Ovary (tissue), 7 donors: ENCODE measurements at regions not wholly inside any gene's neighbourhood (a gene's known extent, or its start where the extent isn't known, plus 50 kb on each side); places are given as distances from the start of the nearest gene placed in this dataset.

Source experiments
- DNase-seq, 5 donors: peaks; one replicate each; pipeline ENCODE4 v3.0.0-alpha.2; 2019 to 2020
- H3K27ac ChIP-seq, 2 donors: fragments of 200-600 bp; one replicate each; pipeline versions ENCODE4 v1.5.1 to v1.8.0; 2019 to 2022
- H3K27me3 ChIP-seq: fragments of 200-600 bp; one replicate; pipeline ENCODE4 v1.8.0; 2022
- H3K36me3 ChIP-seq: fragments of 200-600 bp; sonication (generic); one replicate; pipeline ENCODE4 v1.5.1; 2019
- H3K4me1 ChIP-seq: one replicate; pipeline ENCODE4 v1.8.1; 2013; ENCODE audit warnings: mild to moderate bottlenecking, moderate library complexity; ENCODE audit not compliant: insufficient read depth
- H3K4me3 ChIP-seq: fragments of 200-600 bp; sonication (generic); one replicate; pipeline ENCODE4 v1.5.1; 2017
- H3K9me3 ChIP-seq, 2 donors: fragments of 200-600 bp in 1 of 2; sonication (generic) in 1 of 2; one replicate each; pipeline versions ENCODE4 v1.5.1 to v1.8.1; 2013 to 2019; ENCODE audit warnings: mild to moderate bottlenecking in 1 of 2, moderate library complexity in 1 of 2
- CTCF ChIP-seq, 3 donors: fragments of 450-650 bp in 2 of 3; fragments of 200-600 bp in 1 of 3; IDR thresholded peaks; one replicate each; pipeline versions ENCODE4 v1.5.1 to v1.8.0; 2016 to 2022; ENCODE audit warnings: antibody characterized with exemption in 3 of 3, mild to moderate bottlenecking in 1 of 3
- EP300 ChIP-seq: sonication (generic); formaldehyde crosslinking; IDR thresholded peaks from one replicate; pipeline ENCODE4 v1.6.1; 2017; ENCODE audit warnings: antibody characterized with exemption
- POLR2A ChIP-seq: fragments of 450-650 bp; IDR thresholded peaks from one replicate; pipeline ENCODE4 v1.6.1; 2017; ENCODE audit warnings: antibody characterized with exemption, mild to moderate bottlenecking, moderate library complexity
- WGBS, 3 donors: extraction: QIAGEN DNeasy Blood & Tissue Kit in 1 of 3; methylation state at CpG; one replicate each; pipeline versions ENCODE4 v1.1.5 to v1.1.7; 2013 to 2017; 5-methylcytosine and 5-hydroxymethylcytosine counted together
- intact Hi-C, 4 donors: fragments of 100-400 bp; cut with DNase I; formaldehyde crosslinking; loops; one replicate each; pipeline versions ENCODE4 v1.11.0 to v1.15.1; 2022 to 2023
- donor health status: DM: no; HTN: no; CAD: no; lungs with moderate emphysema.
- donor health status: DM: no; HTN: no; CAD: no.
- donor health status: Bipolar disorder and iron deficiency.
- donor health status: DM: no; HTN: no; CAD: no.
- donor health status: DM: yes; HTN: yes; CAD: no.

GRCh38 chr12:47014474-47014873 is 64.9 kb upstream of the PCED1B start:
- H3K36me3 ChIP-seq = no peaks in the 10 kb centered on the region
- no peaks in the 10 kb centered on the region for H3K4me1 ChIP-seq
- no peak overlapping the region for H3K27ac ChIP-seq
- TF ChIP-seq POLR2A = no peak
- no peak for TF ChIP-seq EP300
- TF ChIP-seq CTCF (IDR thresholded peaks at IDR 0.05) = no peak
- intact Hi-C loops = no loop called here
- DNase-seq = no peak
- no peaks in the 10 kb centered on the region for H3K27me3 ChIP-seq
- H3K9me3 ChIP-seq = no peaks in the 10 kb centered on the region
- WGBS, 3 donors = 68 to 86% (median 69%) methylated on average over 2 of the region's 2 CpGs
- H3K4me3 ChIP-seq = no peak overlapping the region

- Histone ChIP-seq H3K36me3 (no peaks in the 10 kb centered on the region), H3K27me3 (no peaks in the 10 kb centered on the region), H3K4me3 (no peak overlapping the region), H3K9me3 (no peaks in the 10 kb centered on the region), H3K4me1 (no peaks in the 10 kb centered on the region), H3K27ac (no peak overlapping the region)
- intact Hi-C loops = no loop called here
- TF ChIP-seq POLR2A (no peak), EP300 (no peak), CTCF (IDR thresholded peaks at IDR 0.05) (no peak)
- DNase-seq = no peak
- WGBS, 3 donors = 91 to 92% (median 91%) methylated on average over 1 of the region's 1 CpG
These were observed 64.0 kb upstream of the PCED1B start for GRCh38 chr12:47015381-47015780.

- H3K9me3 ChIP-seq = no peaks in the 10 kb centered on the region
- no peaks in the 10 kb centered on the region for H3K36me3 ChIP-seq
- 79 to 84% (median 80%) methylated on average over 6 of the region's 6 CpGs for WGBS, 3 donors
- no peaks in the 10 kb centered on the region for H3K27me3 ChIP-seq
- no peak for DNase-seq
- intact Hi-C loops = no loop called here
- no peak overlapping the region for H3K4me3 ChIP-seq
- H3K4me1 ChIP-seq = no peaks in the 10 kb centered on the region
- TF ChIP-seq EP300 = no peak
- TF ChIP-seq POLR2A = no peak
- TF ChIP-seq CTCF (IDR thresholded peaks at IDR 0.05) = no peak
- H3K27ac ChIP-seq = no peak overlapping the region
These were observed 62.2 kb upstream of the PCED1B start for GRCh38 chr12:47017041-47017713.

- DNase-seq = no peak
- H3K36me3 ChIP-seq = no peaks in the 10 kb centered on the region
- no peak overlapping the region for H3K4me3 ChIP-seq
- 90 to 96% (median 95%) methylated on average over 2 of the region's 2 CpGs for WGBS, 3 donors
- no peak overlapping the region for H3K27ac ChIP-seq
- intact Hi-C loops = no loop called here
- no peak for TF ChIP-seq EP300
- TF ChIP-seq CTCF (IDR thresholded peaks at IDR 0.05) = no peak
- no peak for TF ChIP-seq POLR2A
- no peaks in the 10 kb centered on the region for H3K27me3 ChIP-seq
- H3K9me3 ChIP-seq = no peaks in the 10 kb centered on the region
- H3K4me1 ChIP-seq = no peaks in the 10 kb centered on the region
These were observed 61.4 kb upstream of the PCED1B start for GRCh38 chr12:47017901-47018475.
